ENCODE measurements at regions not wholly inside any gene's neighbourhood (a gene's known extent, or its start where the extent isn't known, plus 50 kb on each side); places are given as distances from the start of the nearest gene placed in this dataset.

DNA sequence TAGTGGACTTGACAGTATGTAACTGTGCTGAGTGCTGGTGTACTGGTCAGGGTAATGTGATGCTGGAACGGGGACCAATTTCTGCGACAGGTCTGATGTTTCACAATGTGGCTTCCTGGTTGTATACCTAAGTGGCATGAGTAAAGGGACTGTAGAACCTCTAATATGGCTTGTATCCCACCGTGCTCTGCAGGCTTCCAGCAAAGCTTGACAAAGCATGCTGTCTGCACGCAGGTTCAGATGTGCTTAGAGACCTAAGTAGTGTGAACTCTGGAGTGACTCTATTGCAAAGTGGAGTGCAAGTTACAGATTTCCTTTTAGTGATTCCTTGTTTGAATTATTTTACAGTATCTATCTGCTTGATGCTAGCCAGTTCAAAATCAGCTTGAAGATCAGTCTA, 415.8 kb upstream of the NOVA1 start:
- DNase-seq: no peak
- no peaks in the 10 kb centered on the region for H3K36me3 ChIP-seq (ENCODE audit: control insufficient read depth, insufficient read depth, low read length)

DNA sequence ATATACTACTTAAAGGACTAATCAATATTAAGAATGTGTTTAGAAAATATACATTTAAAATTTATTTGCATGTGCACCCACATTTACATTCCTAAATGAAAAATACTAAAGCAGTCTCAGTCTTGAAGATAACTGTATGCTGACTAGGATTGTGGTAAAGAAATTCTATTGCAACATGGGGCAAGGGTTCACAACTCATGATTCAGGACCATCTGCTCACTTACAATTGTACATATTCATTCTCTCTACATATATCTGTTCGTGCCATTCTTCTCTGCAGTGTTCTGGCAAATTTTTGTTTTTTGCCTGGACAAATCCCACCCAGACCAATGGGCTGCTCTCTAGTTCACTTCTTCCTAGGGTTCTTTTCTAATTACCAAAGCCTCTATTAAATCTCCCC, 417.2 kb upstream of the NOVA1 start:
- no peak for DNase-seq
- no peaks in the 10 kb centered on the region for H3K4me1 ChIP-seq
- H3K36me3 ChIP-seq (ENCODE audit: control insufficient read depth, insufficient read depth, low read length): no peaks in the 10 kb centered on the region
- BruUV-seq (replicated peaks): no TSS peak
- Mint-ChIP-seq H3K27me3 (ENCODE audit: insufficient read depth, unreplicated experiment) (peaks cover 3% of the 10 kb centered on the region), H3K36me3 (ENCODE audit: insufficient read depth, unreplicated experiment) (no peaks in the 10 kb centered on the region), H3K4me1 (ENCODE audit: low read depth, unreplicated experiment) (no peaks in the 10 kb centered on the region), H3K9me3 (ENCODE audit: unreplicated experiment) (peaks cover 1% of the 10 kb centered on the region), H3K27ac (ENCODE audit: unreplicated experiment) (no peak overlapping the region), H3K4me3 (ENCODE audit: unreplicated experiment) (no peak overlapping the region)
- no peaks in the 10 kb centered on the region for H3K27me3 ChIP-seq (replicated peaks; ENCODE audit: control insufficient read depth, insufficient read depth, low read length)
- TF ChIP-seq CTCF (IDR thresholded peaks at IDR 0.05; ENCODE audit: insufficient read depth in 1 of 2, low read depth in 1 of 2, low read length in 1 of 2, severe bottlenecking in 1 of 2, unreplicated experiment in 1 of 2): no peak
- intact Hi-C loops (cut with micrococcal nuclease; ENCODE audit: unreplicated experiment): no loop called here
- no peaks in the 10 kb centered on the region for H3K9me3 ChIP-seq
- POLR2A ChIA-PET: no interaction called here
- CTCF ChIA-PET: no interaction called here
- no peak overlapping the region for H3K4me3 ChIP-seq (ENCODE audit: low read depth, low read length)

More for the DNA sequence above, 415.8 kb upstream of the NOVA1 start:
- intact Hi-C loops (cut with micrococcal nuclease; ENCODE audit: unreplicated experiment): no loop called here
- Histone ChIP-seq H3K27me3 (replicated peaks; ENCODE audit: control insufficient read depth, insufficient read depth, low read length) (no peaks in the 10 kb centered on the region), H3K4me3 (ENCODE audit: low read depth, low read length) (no peak overlapping the region), H3K9me3 (no peaks in the 10 kb centered on the region), H3K4me1 (no peaks in the 10 kb centered on the region)
- Mint-ChIP-seq H3K27ac (ENCODE audit: unreplicated experiment) (no peak overlapping the region), H3K9me3 (ENCODE audit: unreplicated experiment) (peaks cover 10% of the 10 kb centered on the region), H3K36me3 (ENCODE audit: insufficient read depth, unreplicated experiment) (no peaks in the 10 kb centered on the region), H3K27me3 (ENCODE audit: insufficient read depth, unreplicated experiment) (peaks cover 5% of the 10 kb centered on the region), H3K4me1 (ENCODE audit: low read depth, unreplicated experiment) (no peaks in the 10 kb centered on the region), H3K4me3 (ENCODE audit: unreplicated experiment) (no peak overlapping the region)
- CTCF ChIA-PET: no interaction called here
- POLR2A ChIA-PET: no interaction called here
- no peak for TF ChIP-seq CTCF (IDR thresholded peaks at IDR 0.05; ENCODE audit: insufficient read depth in 1 of 2, low read depth in 1 of 2, low read length in 1 of 2, severe bottlenecking in 1 of 2, unreplicated experiment in 1 of 2)
- no TSS peak for BruUV-seq (replicated peaks)

GRCh38 chr14:27025648-27026047, 427.8 kb upstream of the NOVA1 start:
- Histone ChIP-seq H3K36me3 (ENCODE audit: control insufficient read depth, insufficient read depth, low read length) (no peaks in the 10 kb centered on the region), H3K4me3 (ENCODE audit: low read depth, low read length) (no peak overlapping the region), H3K9me3 (no peaks in the 10 kb centered on the region), H3K27me3 (replicated peaks; ENCODE audit: control insufficient read depth, insufficient read depth, low read length) (no peaks in the 10 kb centered on the region), H3K4me1 (no peaks in the 10 kb centered on the region)
- Mint-ChIP-seq H3K4me3 (ENCODE audit: unreplicated experiment) (no peak overlapping the region), H3K9me3 (ENCODE audit: unreplicated experiment) (no peaks in the 10 kb centered on the region), H3K27me3 (ENCODE audit: insufficient read depth, unreplicated experiment) (peaks cover 4% of the 10 kb centered on the region), H3K4me1 (ENCODE audit: low read depth, unreplicated experiment) (no peaks in the 10 kb centered on the region), H3K27ac (ENCODE audit: unreplicated experiment) (no peak overlapping the region), H3K36me3 (ENCODE audit: insufficient read depth, unreplicated experiment) (no peaks in the 10 kb centered on the region)
- CTCF ChIA-PET: no interaction called here
- TF ChIP-seq CTCF (IDR thresholded peaks at IDR 0.05; ENCODE audit: insufficient read depth in 1 of 2, low read depth in 1 of 2, low read length in 1 of 2, severe bottlenecking in 1 of 2, unreplicated experiment in 1 of 2): no peak
- intact Hi-C loops (cut with micrococcal nuclease; ENCODE audit: unreplicated experiment): no loop called here
- DNase-seq: no peak
- POLR2A ChIA-PET: no interaction called here
- no TSS peak for BruUV-seq (replicated peaks)

Measured in Caco-2 (cell line).